ENCODE measurements at regions not wholly inside any gene's neighbourhood (a gene's known extent, or its start where the extent isn't known, plus 50 kb on each side); places are given as distances from the start of the nearest gene placed in this dataset.

DNA sequence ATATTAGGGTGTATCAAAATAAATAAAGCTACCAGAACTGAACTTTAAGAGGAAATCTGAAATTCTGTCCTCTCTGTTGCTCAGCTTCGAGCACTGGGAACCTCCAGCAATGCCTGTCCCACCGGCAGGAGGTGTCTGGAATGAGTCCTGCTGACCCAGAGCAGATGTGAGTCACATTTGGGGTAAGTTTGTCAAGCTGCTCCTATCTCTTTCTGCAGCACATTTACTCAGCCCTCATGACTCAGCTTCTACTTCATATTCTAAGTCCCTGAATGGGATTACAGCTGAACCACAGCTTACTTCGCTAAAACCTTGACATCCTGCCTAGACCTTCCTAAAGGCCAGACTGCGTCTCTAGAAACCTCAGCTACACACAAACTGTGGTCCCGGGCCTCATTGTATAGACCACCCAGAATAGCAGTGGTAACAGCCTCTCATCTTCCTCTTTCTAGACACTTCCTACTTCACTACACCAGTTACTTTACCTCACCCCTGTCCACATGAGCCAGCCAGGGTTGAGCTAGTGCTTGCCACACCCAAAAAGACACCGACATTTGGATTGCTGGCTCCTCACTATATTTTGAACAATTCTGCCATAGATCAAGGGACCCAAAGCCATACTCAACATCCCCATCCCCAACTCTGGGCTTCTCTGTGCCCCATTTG lies 109.6 kb upstream of the TMCO5A start:
- intact Hi-C loops (cut with DNase I; ENCODE audit: low total_unique reads): no loop called here
- no peaks in the 10 kb centered on the region for H3K9me3 ChIP-seq
- no peak overlapping the region for H3K4me3 ChIP-seq
- peak in 1 of 2 donors; percentile 3 for DNase-seq
- 49 to 70% (median 64%) methylated on average over 6 of the region's 6 CpGs for WGBS, 5 donors
- TF ChIP-seq EP300 (IDR thresholded peaks at IDR 0.05) (no peak), POLR2A (IDR thresholded peaks at IDR 0.05) (no peak), POLR2AphosphoS5 (IDR thresholded peaks at IDR 0.05) (no peak)
- TF ChIP-seq, protein P1, sequence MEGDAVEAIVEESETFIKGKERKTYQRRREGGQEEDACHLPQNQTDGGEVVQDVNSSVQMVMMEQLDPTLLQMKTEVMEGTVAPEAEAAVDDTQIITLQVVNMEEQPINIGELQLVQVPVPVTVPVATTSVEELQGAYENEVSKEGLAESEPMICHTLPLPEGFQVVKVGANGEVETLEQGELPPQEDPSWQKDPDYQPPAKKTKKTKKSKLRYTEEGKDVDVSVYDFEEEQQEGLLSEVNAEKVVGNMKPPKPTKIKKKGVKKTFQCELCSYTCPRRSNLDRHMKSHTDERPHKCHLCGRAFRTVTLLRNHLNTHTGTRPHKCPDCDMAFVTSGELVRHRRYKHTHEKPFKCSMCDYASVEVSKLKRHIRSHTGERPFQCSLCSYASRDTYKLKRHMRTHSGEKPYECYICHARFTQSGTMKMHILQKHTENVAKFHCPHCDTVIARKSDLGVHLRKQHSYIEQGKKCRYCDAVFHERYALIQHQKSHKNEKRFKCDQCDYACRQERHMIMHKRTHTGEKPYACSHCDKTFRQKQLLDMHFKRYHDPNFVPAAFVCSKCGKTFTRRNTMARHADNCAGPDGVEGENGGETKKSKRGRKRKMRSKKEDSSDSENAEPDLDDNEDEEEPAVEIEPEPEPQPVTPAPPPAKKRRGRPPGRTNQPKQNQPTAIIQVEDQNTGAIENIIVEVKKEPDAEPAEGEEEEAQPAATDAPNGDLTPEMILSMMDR (IDR thresholded peaks at IDR 0.05): no peak
- H3K36me3 ChIP-seq: no peaks in the 10 kb centered on the region
- no peaks in the 10 kb centered on the region for H3K4me1 ChIP-seq
- H3K27me3 ChIP-seq: no peaks in the 10 kb centered on the region
- no peak overlapping the region for H3K27ac ChIP-seq

DNA sequence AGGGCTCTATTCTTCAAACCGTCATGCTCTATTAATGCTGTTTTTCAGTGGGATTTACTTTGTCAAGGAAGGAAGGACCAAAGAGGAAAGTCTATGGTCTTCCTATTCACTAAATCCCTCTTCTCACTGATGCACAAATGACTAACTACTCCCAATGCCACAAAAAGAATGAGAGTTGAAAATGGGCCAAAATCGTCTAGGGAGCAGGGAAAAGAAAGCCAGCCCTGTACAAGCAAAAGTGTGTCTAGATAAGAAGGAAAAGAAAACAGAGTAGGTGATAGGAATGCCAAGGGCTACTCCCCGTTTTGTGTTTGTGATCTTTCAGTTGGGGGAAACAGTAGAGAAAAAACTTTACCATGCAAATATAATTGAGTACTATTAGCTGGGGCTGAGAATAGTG lies 97.2 kb upstream of the TMCO5A start:
- Histone ChIP-seq H3K4me3 (no peak overlapping the region), H3K36me3 (no peaks in the 10 kb centered on the region), H3K27me3 (no peaks in the 10 kb centered on the region), H3K4me1 (peaks cover 0 to 12% (median 8%) of the 10 kb centered on the region in 4 donors), H3K9me3 (peaks cover 0 to 17% (median 7%) of the 10 kb centered on the region in 4 donors), H3K27ac (no peak overlapping the region)
- intact Hi-C loops (cut with DNase I; ENCODE audit: low total_unique reads): no loop called here
- DNase-seq: peak in 1 of 2 donors; percentile 15
- WGBS, 5 donors: 16 to 31% (median 20%) methylated on average over 3 of the region's 3 CpGs
- TF ChIP-seq POLR2A (IDR thresholded peaks at IDR 0.05) (no peak), POLR2AphosphoS5 (IDR thresholded peaks at IDR 0.05) (peak in 1 of 3 donors; percentile 39)
- TF ChIP-seq, protein P1 (IDR thresholded peaks at IDR 0.05): no peak

DNA sequence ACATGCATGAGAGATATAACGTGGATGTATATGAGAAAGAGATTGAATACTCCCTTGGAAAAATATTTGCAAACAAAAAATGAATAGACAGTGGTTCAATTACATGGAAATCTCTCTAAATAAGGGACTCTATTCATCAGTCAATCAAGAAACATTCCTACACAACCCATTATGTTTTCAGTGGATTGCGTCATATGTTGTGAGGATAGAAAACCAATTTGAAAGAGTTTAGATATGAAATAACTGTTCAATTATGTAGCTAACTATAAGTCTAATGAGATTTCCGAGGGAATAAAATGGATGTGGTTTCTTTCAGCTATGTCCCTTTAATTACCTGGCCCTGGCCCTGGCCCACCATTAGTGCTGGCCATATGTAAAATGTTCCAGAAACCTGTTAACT lies 86.7 kb upstream of the TMCO5A start:
- TF ChIP-seq POLR2AphosphoS5 (IDR thresholded peaks at IDR 0.05): no peak
- no peak for TF ChIP-seq POLR2A (IDR thresholded peaks at IDR 0.05)
- no peak overlapping the region for H3K4me3 ChIP-seq

DNA sequence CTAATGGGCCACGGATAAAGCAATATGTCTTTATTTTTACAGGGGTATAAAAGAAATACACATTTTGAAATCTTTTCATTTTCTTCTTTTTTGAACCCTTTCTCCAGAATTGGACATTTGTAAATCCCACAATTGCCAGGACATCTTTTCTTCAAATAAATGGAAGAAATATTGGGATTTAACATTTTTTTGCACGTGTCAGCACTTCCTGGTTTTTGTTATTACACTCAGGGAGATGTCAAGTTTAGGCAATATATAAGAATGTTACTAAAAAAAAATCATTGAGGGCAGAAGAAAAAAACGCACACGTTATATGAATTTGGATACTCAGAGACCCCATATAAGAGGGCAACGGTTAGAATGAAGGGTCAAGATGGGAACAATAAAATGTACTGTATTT lies 78.3 kb upstream of the TMCO5A start:
- TF ChIP-seq POLR2AphosphoS5 (IDR thresholded peaks at IDR 0.05) (no peak), POLR2A (IDR thresholded peaks at IDR 0.05) (no peak), EP300 (IDR thresholded peaks at IDR 0.05) (no peak)
- TF ChIP-seq, protein P1 (IDR thresholded peaks at IDR 0.05): no peak
- DNase-seq: no peak
- intact Hi-C loops (cut with DNase I; ENCODE audit: low total_unique reads): no loop called here

More for the DNA sequence above, 86.7 kb upstream of the TMCO5A start:
- Histone ChIP-seq H3K9me3 (peaks cover 0 to 15% (median 6%) of the 10 kb centered on the region in 4 donors), H3K27me3 (no peaks in the 10 kb centered on the region), H3K27ac (no peak overlapping the region), H3K4me1 (no peaks in the 10 kb centered on the region), H3K36me3 (no peaks in the 10 kb centered on the region)
- no peak for DNase-seq
- intact Hi-C loops (cut with DNase I; ENCODE audit: low total_unique reads): no loop called here
- WGBS, 5 donors: 82 to 92% (median 86%) methylated on average over 3 of the region's 3 CpGs

DNA sequence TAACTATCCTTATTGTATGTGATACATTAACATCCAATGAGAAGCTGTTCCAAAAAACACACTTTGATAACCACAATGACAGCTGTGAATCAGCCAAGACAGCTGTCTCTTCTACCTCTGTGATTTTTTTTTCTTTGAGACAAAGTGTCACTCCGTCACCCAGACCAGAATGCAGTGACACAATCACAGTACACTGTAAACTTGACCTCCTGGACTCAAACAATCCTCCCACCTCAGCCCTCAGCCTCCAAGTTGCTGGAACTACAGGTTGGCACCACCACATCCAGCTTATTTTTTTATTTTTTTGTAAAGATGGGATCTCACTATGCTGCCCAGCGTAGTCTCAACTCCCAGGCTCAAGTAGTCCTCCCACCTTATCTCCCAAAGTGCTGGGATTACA lies 73.5 kb upstream of the TMCO5A start:
- no peaks in the 10 kb centered on the region for H3K9me3 ChIP-seq
- no peak overlapping the region for H3K27ac ChIP-seq
- no peak for DNase-seq
- 59 to 95% (median 82%) methylated on average over 2 of the region's 2 CpGs for WGBS, 5 donors
- H3K4me1 ChIP-seq: no peaks in the 10 kb centered on the region
- no peaks in the 10 kb centered on the region for H3K36me3 ChIP-seq
- H3K4me3 ChIP-seq: no peak overlapping the region
- H3K27me3 ChIP-seq: no peaks in the 10 kb centered on the region
- TF ChIP-seq, protein P1 (IDR thresholded peaks at IDR 0.05): no peak
- no peak for TF ChIP-seq POLR2A (IDR thresholded peaks at IDR 0.05)
- TF ChIP-seq POLR2AphosphoS5 (IDR thresholded peaks at IDR 0.05): no peak
- no peak for TF ChIP-seq EP300 (IDR thresholded peaks at IDR 0.05)
- intact Hi-C loops (cut with DNase I; ENCODE audit: low total_unique reads): no loop called here

More for the DNA sequence above, 78.3 kb upstream of the TMCO5A start:
- Histone ChIP-seq H3K9me3 (no peaks in the 10 kb centered on the region), H3K36me3 (no peaks in the 10 kb centered on the region), H3K27me3 (no peaks in the 10 kb centered on the region), H3K4me3 (no peak overlapping the region), H3K4me1 (no peaks in the 10 kb centered on the region), H3K27ac (no peak overlapping the region)
- 86 to 92% (median 90%) methylated on average over 5 of the region's 5 CpGs for WGBS, 5 donors
